ENCODE measurements at regions not wholly inside any gene's neighbourhood (a gene's known extent, or its start where the extent isn't known, plus 50 kb on each side); places are given as distances from the start of the nearest gene placed in this dataset.
"Not testable (repeated sequence)": the region's sequence is repeated elsewhere in the genome, so short reads cannot be mapped to it uniquely, and the experiment has no call there.

DNA sequence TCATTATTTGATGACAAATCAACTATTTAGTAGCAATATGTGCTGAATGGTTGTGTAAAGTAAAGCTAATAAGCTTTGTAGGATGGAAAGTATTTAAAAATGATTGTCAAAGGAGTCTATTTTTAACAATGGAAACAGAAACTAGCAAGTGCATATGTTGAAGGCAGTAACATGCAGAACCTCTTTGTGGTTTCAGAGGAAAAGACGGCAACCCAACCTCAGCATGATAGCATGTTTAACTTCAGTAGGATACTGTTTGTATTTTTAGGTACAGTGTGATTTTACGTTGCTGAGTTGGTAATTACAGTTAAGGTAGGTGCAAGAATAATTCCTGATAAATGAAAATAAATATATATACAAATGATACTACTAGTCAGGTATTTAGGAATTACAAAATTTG lies 289.7 kb downstream of the RBMY1J start:
- H3K4me1 ChIP-seq; H3K27ac ChIP-seq; H3K36me3 ChIP-seq; DNase-seq; H3K27me3 ChIP-seq; H3K9me3 ChIP-seq; H3K4me3 ChIP-seq (replicated peaks in 1 of 3); intact Hi-C loops (cut with DNase I): not testable (repeated sequence)
- WGBS, 2 donors, result no CpG with 5 or more reads among the region's 2 CpGs

DNA sequence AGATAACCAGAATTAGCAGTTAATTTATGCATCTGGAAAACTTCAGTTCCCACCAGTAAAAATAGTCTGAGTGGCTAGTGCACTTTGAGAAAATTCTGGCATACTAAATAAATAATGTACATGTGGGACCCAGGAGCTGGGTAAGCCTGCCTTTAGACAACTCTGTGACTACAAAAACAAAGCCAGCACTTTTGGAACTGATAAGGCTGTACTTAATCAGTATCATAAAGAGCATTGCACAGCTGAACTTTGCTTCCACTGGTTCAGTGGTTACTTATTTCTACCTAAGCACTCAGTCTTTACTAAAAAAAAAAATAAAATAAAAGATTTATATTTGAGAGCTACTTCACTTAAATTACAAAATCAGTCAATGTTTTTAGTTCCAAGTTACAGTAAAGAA lies 256.3 kb upstream of the BPY2 start:
- H3K4me1 ChIP-seq, result no peaks in the 10 kb centered on the region
- intact Hi-C loops (cut with DNase I), result no loop called here
- no peak for DNase-seq
- H3K27me3 ChIP-seq, result no peaks in the 10 kb centered on the region
- H3K27ac ChIP-seq, result no peak overlapping the region
- H3K4me3 ChIP-seq (replicated peaks in 1 of 3), result no peak overlapping the region
- TF ChIP-seq, protein P1, sequence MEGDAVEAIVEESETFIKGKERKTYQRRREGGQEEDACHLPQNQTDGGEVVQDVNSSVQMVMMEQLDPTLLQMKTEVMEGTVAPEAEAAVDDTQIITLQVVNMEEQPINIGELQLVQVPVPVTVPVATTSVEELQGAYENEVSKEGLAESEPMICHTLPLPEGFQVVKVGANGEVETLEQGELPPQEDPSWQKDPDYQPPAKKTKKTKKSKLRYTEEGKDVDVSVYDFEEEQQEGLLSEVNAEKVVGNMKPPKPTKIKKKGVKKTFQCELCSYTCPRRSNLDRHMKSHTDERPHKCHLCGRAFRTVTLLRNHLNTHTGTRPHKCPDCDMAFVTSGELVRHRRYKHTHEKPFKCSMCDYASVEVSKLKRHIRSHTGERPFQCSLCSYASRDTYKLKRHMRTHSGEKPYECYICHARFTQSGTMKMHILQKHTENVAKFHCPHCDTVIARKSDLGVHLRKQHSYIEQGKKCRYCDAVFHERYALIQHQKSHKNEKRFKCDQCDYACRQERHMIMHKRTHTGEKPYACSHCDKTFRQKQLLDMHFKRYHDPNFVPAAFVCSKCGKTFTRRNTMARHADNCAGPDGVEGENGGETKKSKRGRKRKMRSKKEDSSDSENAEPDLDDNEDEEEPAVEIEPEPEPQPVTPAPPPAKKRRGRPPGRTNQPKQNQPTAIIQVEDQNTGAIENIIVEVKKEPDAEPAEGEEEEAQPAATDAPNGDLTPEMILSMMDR (IDR thresholded peaks at IDR 0.05), result no peak
- TF ChIP-seq POLR2A (IDR thresholded peaks at IDR 0.05), result no peak
- H3K9me3 ChIP-seq, result no peaks in the 10 kb centered on the region
- H3K36me3 ChIP-seq, result no peaks in the 10 kb centered on the region

DNA sequence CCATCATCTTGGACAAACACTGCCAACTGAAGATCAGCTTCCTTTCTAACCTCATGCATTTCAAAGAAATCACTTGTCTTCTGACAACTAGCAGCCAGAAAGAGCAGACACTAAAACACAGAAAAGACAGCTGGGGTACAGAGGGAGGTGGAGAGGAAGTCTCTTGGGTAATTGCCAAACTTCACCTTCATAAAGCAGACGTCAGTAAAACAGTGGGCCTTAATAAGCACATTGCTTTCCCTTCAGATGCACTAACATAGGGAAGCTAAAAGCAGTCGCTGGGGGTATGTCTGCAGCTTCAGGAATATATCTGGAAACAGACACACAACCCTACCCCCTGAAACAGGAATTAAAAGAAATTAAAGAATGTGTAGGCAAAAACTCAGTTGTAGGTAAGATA lies 252.2 kb upstream of the BPY2 start:
- H3K27me3 ChIP-seq; intact Hi-C loops (cut with DNase I); H3K4me3 ChIP-seq (replicated peaks in 1 of 3); H3K36me3 ChIP-seq; H3K4me1 ChIP-seq; H3K9me3 ChIP-seq; DNase-seq: not testable (repeated sequence)
- H3K27ac ChIP-seq, result peak overlapping the region in 1 of 3 donors; percentile 24
- WGBS, 2 donors, result 20 to 50% methylated on average over 1 to 2 of the region's 2 CpGs

Data from thyroid gland (tissue), 4 donors.